Gastrocnemius medialis (tissue), 4 donors: ENCODE measurements at regions not wholly inside any gene's neighbourhood (a gene's known extent, or its start where the extent isn't known, plus 50 kb on each side); places are given as distances from the start of the nearest gene placed in this dataset.

Experiments used
- ATAC-seq, 2 donors: fragments of 150-250 bp; one replicate each; pipeline ENCODE4 v1.9.1; 2016
- DNase-seq, 2 donors: peaks; one replicate each; pipeline ENCODE4 v3.0.0-alpha.2; 2019
- H3K27ac ChIP-seq, 4 donors: fragments of 200-600 bp; sonication (generic); 1 replicate in 1 of 4; 2 replicates in 3 of 4; pipeline ENCODE4 v1.5.1; 2016 to 2018; ENCODE audit warnings: mild to moderate bottlenecking in 2 of 4, moderate library complexity in 1 of 4
- H3K27me3 ChIP-seq, 3 donors: fragments of 200-600 bp; sonication (generic) in 2 of 3; 1 replicate in 1 of 3; 2 replicates in 2 of 3; pipeline versions ENCODE4 v1.5.1 to v1.6.0; 2016 to 2019; ENCODE audit warnings: mild to moderate bottlenecking in 1 of 3, moderate library complexity in 1 of 3
- H3K36me3 ChIP-seq, 2 donors: fragments of 200-600 bp; sonication (generic) in 1 of 2; one replicate each; pipeline ENCODE4 v1.5.1; 2017 to 2018
- H3K4me1 ChIP-seq, 2 donors: fragments of 200-600 bp; sonication (generic) in 1 of 2; one replicate each; pipeline ENCODE4 v1.5.1; 2016 to 2017; ENCODE audit warnings: mild to moderate bottlenecking in 2 of 2
- H3K4me3 ChIP-seq, 4 donors: fragments of 200-600 bp; sonication (generic) in 3 of 4; 1 replicate in 1 of 4; 2 replicates in 3 of 4; pipeline ENCODE4 v1.5.1; 2016 to 2019; ENCODE audit warnings: mild to moderate bottlenecking in 2 of 4
- H3K9me3 ChIP-seq, 3 donors: fragments of 200-600 bp; sonication (generic) in 2 of 3; 1 replicate in 1 of 3; 2 replicates in 2 of 3; pipeline ENCODE4 v1.5.1; 2016 to 2019
- CTCF ChIP-seq, 5 experiments: fragments of 450-650 bp in 3 of 5; fragments of 200-600 bp in 2 of 5; sonication (generic) in 2 of 5; IDR thresholded peaks in 4 of 5; conservative IDR thresholded peaks in 1 of 5; 1 replicate in 4 of 5; 2 replicates in 1 of 5; pipeline ENCODE4 v1.5.1; 2016 to 2019; ENCODE audit warnings: antibody characterized with exemption in 5 of 5, mild to moderate bottlenecking in 3 of 5, moderate library complexity in 3 of 5
- POLR2A ChIP-seq, 2 donors: fragments of 450-650 bp; IDR thresholded peaks; one replicate each; pipeline ENCODE4 v1.6.1; 2017; ENCODE audit warnings: antibody characterized with exemption in 2 of 2, mild to moderate bottlenecking in 2 of 2, moderate library complexity in 2 of 2
- in situ Hi-C, 4 donors: fragments of 200-750 bp; cut with MboI; loops; one replicate each; pipeline versions ENCODE4 v1.15.0 to v1.8.0; 2017; ENCODE audit warnings: low sequenced_read_pairs in 4 of 4
- intact Hi-C: fragments of 100-400 bp; cut with DNase I; formaldehyde crosslinking; loops from one replicate; pipeline ENCODE4 v1.15.1; 2023; ENCODE audit warnings: low total_unique reads

- no peak for ATAC-seq
Observed at GRCh38 chrX:78545233-78545632, 113.9 kb downstream of the RTL3 start.

GRCh38 chrX:78543281-78543680 lies 115.8 kb downstream of the RTL3 start:
- ATAC-seq (no peak), DNase-seq (no peak)
- intact Hi-C loops = no loop called here
- H3K4me3 ChIP-seq = no peak overlapping the region
- H3K36me3 ChIP-seq = no peaks in the 10 kb centered on the region
- H3K9me3 ChIP-seq = no peaks in the 10 kb centered on the region
- no peaks in the 10 kb centered on the region for H3K4me1 ChIP-seq
- in situ Hi-C loops = no loop called here
- TF ChIP-seq CTCF (IDR thresholded peaks at IDR 0.05 in 4 of 5, conservative IDR thresholded peaks at IDR 0.05 in 1 of 5) (no peak), POLR2A (IDR thresholded peaks at IDR 0.05) (no peak)
- H3K27me3 ChIP-seq = no peaks in the 10 kb centered on the region
- H3K27ac ChIP-seq = no peak overlapping the region

More at GRCh38 chrX:78545233-78545632, 113.9 kb downstream of the RTL3 start:
- H3K27me3 ChIP-seq = no peaks in the 10 kb centered on the region
- in situ Hi-C loops (no loop called here), intact Hi-C loops (no loop called here)
- TF ChIP-seq POLR2A (IDR thresholded peaks at IDR 0.05) (no peak), CTCF (IDR thresholded peaks at IDR 0.05 in 4 of 5, conservative IDR thresholded peaks at IDR 0.05 in 1 of 5) (no peak)
- no peaks in the 10 kb centered on the region for H3K4me1 ChIP-seq
- no peak overlapping the region for H3K4me3 ChIP-seq
- H3K27ac ChIP-seq = no peak overlapping the region
- no peaks in the 10 kb centered on the region for H3K36me3 ChIP-seq
- no peaks in the 10 kb centered on the region for H3K9me3 ChIP-seq
- no peak for DNase-seq

GRCh38 chrX:78540171-78540570 lies 119.0 kb downstream of the RTL3 start:
- Histone ChIP-seq H3K27ac (no peak overlapping the region), H3K4me1 (no peaks in the 10 kb centered on the region), H3K27me3 (no peaks in the 10 kb centered on the region), H3K9me3 (no peaks in the 10 kb centered on the region), H3K36me3 (no peaks in the 10 kb centered on the region), H3K4me3 (no peak overlapping the region)
- intact Hi-C loops (no loop called here), in situ Hi-C loops (no loop called here)
- ATAC-seq = no peak
- no peak for DNase-seq
- TF ChIP-seq CTCF (IDR thresholded peaks at IDR 0.05 in 4 of 5, conservative IDR thresholded peaks at IDR 0.05 in 1 of 5) (no peak), POLR2A (IDR thresholded peaks at IDR 0.05) (no peak)

GRCh38 chrX:78534221-78534620 lies 124.9 kb downstream of the RTL3 start:
- Histone ChIP-seq H3K27ac (no peak overlapping the region), H3K27me3 (no peaks in the 10 kb centered on the region), H3K4me1 (no peaks in the 10 kb centered on the region), H3K9me3 (no peaks in the 10 kb centered on the region), H3K4me3 (no peak overlapping the region), H3K36me3 (no peaks in the 10 kb centered on the region)
- no peak for ATAC-seq
- DNase-seq = no peak
- intact Hi-C loops (no loop called here), in situ Hi-C loops (no loop called here)
- TF ChIP-seq POLR2A (IDR thresholded peaks at IDR 0.05) (no peak), CTCF (IDR thresholded peaks at IDR 0.05 in 4 of 5, conservative IDR thresholded peaks at IDR 0.05 in 1 of 5) (no peak)

- in situ Hi-C loops (no loop called here), intact Hi-C loops (no loop called here)
- no peaks in the 10 kb centered on the region for H3K27me3 ChIP-seq
- DNase-seq (no peak), ATAC-seq (no peak)
- no peak overlapping the region for H3K4me3 ChIP-seq
- no peaks in the 10 kb centered on the region for H3K36me3 ChIP-seq
- no peaks in the 10 kb centered on the region for H3K9me3 ChIP-seq
- H3K4me1 ChIP-seq = no peaks in the 10 kb centered on the region
- no peak overlapping the region for H3K27ac ChIP-seq
- TF ChIP-seq CTCF (IDR thresholded peaks at IDR 0.05 in 4 of 5, conservative IDR thresholded peaks at IDR 0.05 in 1 of 5) (no peak), POLR2A (IDR thresholded peaks at IDR 0.05) (no peak)
Observed at GRCh38 chrX:78532363-78532762, 126.8 kb downstream of the RTL3 start.
